HEK293T (cell line): ENCODE measurements at regions not wholly inside any gene's neighbourhood (a gene's known extent, or its start where the extent isn't known, plus 50 kb on each side); places are given as distances from the start of the nearest gene placed in this dataset.

Experiments
- ARNT ChIP-seq: fragments of 450-650 bp; IDR thresholded peaks from 2 replicates; pipeline ENCODE4 v1.6.1; 2017; ENCODE audit warnings: mild to moderate bottlenecking
- BHLHE40 ChIP-seq: fragments of 450-650 bp; IDR thresholded peaks from 2 replicates; pipeline ENCODE4 v1.6.1; 2016; ENCODE audit warnings: mild to moderate bottlenecking, moderate library complexity, borderline replicate concordance
- CTBP1 ChIP-seq: fragments of 450-650 bp; IDR thresholded peaks from 2 replicates; pipeline ENCODE4 v1.6.1; 2016; ENCODE audit warnings: borderline replicate concordance
- ELF4 ChIP-seq: fragments of 450-650 bp; IDR thresholded peaks from 2 replicates; pipeline ENCODE4 v1.6.1; 2017; ENCODE audit warnings: antibody characterized with exemption
- FOXA1 ChIP-seq: fragments of 450-650 bp; IDR thresholded peaks from 2 replicates; pipeline ENCODE4 v1.6.1; 2016; ENCODE audit warnings: mild to moderate bottlenecking
- FOXK2 ChIP-seq: fragments of 450-650 bp; IDR thresholded peaks from 2 replicates; pipeline ENCODE4 v1.6.1; 2016; ENCODE audit warnings: mild to moderate bottlenecking
- FOXM1 ChIP-seq: fragments of 450-650 bp; IDR thresholded peaks from 2 replicates; pipeline ENCODE4 v1.6.1; 2017; ENCODE audit warnings: mild to moderate bottlenecking, borderline replicate concordance
- HDGF ChIP-seq: fragments of 450-650 bp; IDR thresholded peaks from 2 replicates; pipeline ENCODE4 v1.6.1; 2017; ENCODE audit warnings: antibody characterized with exemption, borderline replicate concordance
- NFRKB ChIP-seq: fragments of 450-650 bp; IDR thresholded peaks from 2 replicates; pipeline ENCODE4 v1.6.1; 2016; ENCODE audit warnings: mild to moderate bottlenecking, moderate library complexity
- SUZ12 ChIP-seq: fragments of 450-650 bp; IDR thresholded peaks from 2 replicates; pipeline ENCODE4 v1.6.1; 2016; ENCODE audit warnings: mild to moderate bottlenecking
- TARDBP ChIP-seq: fragments of 450-650 bp; IDR thresholded peaks from 2 replicates; pipeline ENCODE4 v1.6.1; 2016
- ZNF384 ChIP-seq: fragments of 450-650 bp; IDR thresholded peaks from 2 replicates; pipeline ENCODE4 v1.6.1; 2016

DNA sequence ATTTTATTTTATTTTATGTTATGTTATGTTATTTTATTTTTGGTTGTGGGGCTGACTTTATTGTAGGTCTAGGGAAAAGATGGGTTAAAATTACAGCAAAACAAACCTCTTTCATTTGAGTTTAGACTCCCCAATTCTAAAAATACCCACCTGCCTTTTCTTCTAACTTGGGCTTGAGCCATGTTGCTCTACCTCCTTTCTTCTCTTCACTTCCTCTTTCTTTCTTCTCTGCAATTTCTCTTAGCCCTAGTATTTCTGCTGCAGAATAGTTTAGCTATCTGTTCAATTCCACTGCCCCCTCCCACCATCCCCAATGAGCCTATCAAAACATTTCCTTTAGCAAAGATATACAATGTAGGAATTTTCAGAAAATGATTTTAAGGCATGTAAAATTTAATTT is 653.3 kb downstream of the ARAP2 start:
- TF ChIP-seq HDGF (no peak), FOXK2 (no peak), BHLHE40 (no peak), FOXA1 (no peak), SUZ12 (no peak), ARNT (no peak), TARDBP (no peak), ELF4 (no peak), ZNF384 (no peak), FOXM1 (no peak), CTBP1 (no peak), NFRKB (no peak)
